Breast epithelium (tissue), 4 donors: ENCODE measurements at regions not wholly inside any gene's neighbourhood (a gene's known extent, or its start where the extent isn't known, plus 50 kb on each side); places are given as distances from the start of the nearest gene placed in this dataset.

Experiments used
- DNase-seq, 2 donors: peaks; one replicate each; pipeline ENCODE4 v3.0.0-alpha.2; 2019; ENCODE audit warnings: low spot score in 2 of 2
- H3K27ac ChIP-seq, 2 donors: fragments of 200-600 bp; sonication (generic) in 1 of 2; one replicate each; pipeline ENCODE4 v1.5.1; 2016 to 2019; ENCODE audit warnings: mild to moderate bottlenecking in 1 of 2
- H3K27me3 ChIP-seq, 2 donors: fragments of 200-600 bp; sonication (generic) in 1 of 2; one replicate each; pipeline versions ENCODE4 v1.5.1 to v1.6.0; 2017 to 2019; ENCODE audit warnings: control low read depth in 1 of 2, mild to moderate bottlenecking in 1 of 2
- H3K36me3 ChIP-seq: fragments of 200-600 bp; one replicate; pipeline ENCODE4 v1.5.1; 2019
- H3K4me1 ChIP-seq, 2 donors: fragments of 200-600 bp; sonication (generic); one replicate each; pipeline ENCODE4 v1.5.1; 2016 to 2019; ENCODE audit warnings: control low read depth in 1 of 2
- H3K4me3 ChIP-seq, 3 donors: fragments of 200-600 bp; sonication (generic); 1 replicate in 2 of 3; 2 replicates in 1 of 3; pipeline ENCODE4 v1.5.1; 2016 to 2019; ENCODE audit warnings: mild to moderate bottlenecking in 3 of 3, moderate library complexity in 2 of 3
- H3K9me3 ChIP-seq, 2 donors: fragments of 200-600 bp; sonication (generic) in 1 of 2; one replicate each; pipeline ENCODE4 v1.5.1; 2016 to 2019; ENCODE audit warnings: control low read depth in 1 of 2
- CTCF ChIP-seq, 3 donors: fragments of 450-650 bp; IDR thresholded peaks; one replicate each; pipeline ENCODE4 v1.5.1; 2016 to 2017; ENCODE audit warnings: antibody characterized with exemption in 3 of 3, mild to moderate bottlenecking in 3 of 3, moderate library complexity in 3 of 3
- POLR2A ChIP-seq: fragments of 450-650 bp; IDR thresholded peaks from one replicate; pipeline ENCODE4 v1.6.1; 2016; ENCODE audit warnings: antibody characterized with exemption, mild to moderate bottlenecking, moderate library complexity
- POLR2AphosphoS5 ChIP-seq, 3 donors: sonication (generic); formaldehyde crosslinking; IDR thresholded peaks; one replicate each; pipeline ENCODE4 v1.6.1; 2017; ENCODE audit warnings: antibody characterized with exemption in 3 of 3
- intact Hi-C: fragments of 100-400 bp; cut with DNase I; formaldehyde crosslinking; loops from one replicate; pipeline ENCODE4 v1.15.1; 2023; ENCODE audit warnings: low total_unique reads

GRCh38 chr1:59185163-59185860 is 111.6 kb upstream of the FGGY start:
- peak in 1 of 2 donors; percentile 72 for DNase-seq
- Histone ChIP-seq H3K4me3 (no peak overlapping the region), H3K36me3 (no peaks in the 10 kb centered on the region), H3K9me3 (no peaks in the 10 kb centered on the region), H3K27me3 (no peaks in the 10 kb centered on the region), H3K27ac (peak overlapping the region; percentile 27 to 36), H3K4me1 (no peaks in the 10 kb centered on the region)
- no peak for TF ChIP-seq CTCF (IDR thresholded peaks at IDR 0.05)
- peak in 1 of 3 donors; percentile 48 for TF ChIP-seq POLR2AphosphoS5 (IDR thresholded peaks at IDR 0.05)
- intact Hi-C loops: no loop called here

- H3K27me3 ChIP-seq: no peaks in the 10 kb centered on the region
- TF ChIP-seq POLR2AphosphoS5 (IDR thresholded peaks at IDR 0.05) (no peak), POLR2A (no peak), CTCF (IDR thresholded peaks at IDR 0.05) (no peak)
- H3K36me3 ChIP-seq: no peaks in the 10 kb centered on the region
- no peak overlapping the region for H3K4me3 ChIP-seq
- no peaks in the 10 kb centered on the region for H3K9me3 ChIP-seq
- DNase-seq: no peak
- intact Hi-C loops: no loop called here
- H3K4me1 ChIP-seq: no peaks in the 10 kb centered on the region
- no peak overlapping the region for H3K27ac ChIP-seq
Measured at GRCh38 chr1:59186656-59187055, 110.2 kb upstream of the FGGY start.

GRCh38 chr1:59188413-59189213 is 108.3 kb upstream of the FGGY start:
- Histone ChIP-seq H3K27me3 (no peaks in the 10 kb centered on the region), H3K36me3 (no peaks in the 10 kb centered on the region), H3K4me3 (no peak overlapping the region), H3K9me3 (peaks cover 3 to 7% of the 10 kb centered on the region in 2 donors), H3K4me1 (no peaks in the 10 kb centered on the region), H3K27ac (peak overlapping the region in 1 of 2 donors; percentile 43)
- intact Hi-C loops: no loop called here
- TF ChIP-seq POLR2A (no peak), CTCF (IDR thresholded peaks at IDR 0.05) (no peak), POLR2AphosphoS5 (IDR thresholded peaks at IDR 0.05) (no peak)
- no peak for DNase-seq

GRCh38 chr1:59193443-59194093 is 103.3 kb upstream of the FGGY start:
- intact Hi-C loops: no loop called here
- TF ChIP-seq POLR2A (no peak), CTCF (IDR thresholded peaks at IDR 0.05) (no peak), POLR2AphosphoS5 (IDR thresholded peaks at IDR 0.05) (no peak)
- no peaks in the 10 kb centered on the region for H3K4me1 ChIP-seq

GRCh38 chr1:59194621-59195020 is 102.3 kb upstream of the FGGY start:
- Histone ChIP-seq H3K27ac (no peak overlapping the region), H3K36me3 (no peaks in the 10 kb centered on the region), H3K4me3 (no peak overlapping the region), H3K4me1 (no peaks in the 10 kb centered on the region), H3K27me3 (no peaks in the 10 kb centered on the region), H3K9me3 (peaks cover 4 to 10% of the 10 kb centered on the region in 2 donors)
- DNase-seq: no peak
- TF ChIP-seq CTCF (IDR thresholded peaks at IDR 0.05): no peak
- TF ChIP-seq POLR2A: no peak
- no peak for TF ChIP-seq POLR2AphosphoS5 (IDR thresholded peaks at IDR 0.05)
- intact Hi-C loops: no loop called here

More at GRCh38 chr1:59193443-59194093, 103.3 kb upstream of the FGGY start:
- Histone ChIP-seq H3K27me3 (no peaks in the 10 kb centered on the region), H3K36me3 (no peaks in the 10 kb centered on the region), H3K9me3 (peaks cover 4 to 10% of the 10 kb centered on the region in 2 donors), H3K4me3 (no peak overlapping the region), H3K27ac (no peak overlapping the region)
- no peak for DNase-seq
